ENCODE measurements at regions not wholly inside any gene's neighbourhood (a gene's known extent, or its start where the extent isn't known, plus 50 kb on each side); places are given as distances from the start of the nearest gene placed in this dataset.

DNA sequence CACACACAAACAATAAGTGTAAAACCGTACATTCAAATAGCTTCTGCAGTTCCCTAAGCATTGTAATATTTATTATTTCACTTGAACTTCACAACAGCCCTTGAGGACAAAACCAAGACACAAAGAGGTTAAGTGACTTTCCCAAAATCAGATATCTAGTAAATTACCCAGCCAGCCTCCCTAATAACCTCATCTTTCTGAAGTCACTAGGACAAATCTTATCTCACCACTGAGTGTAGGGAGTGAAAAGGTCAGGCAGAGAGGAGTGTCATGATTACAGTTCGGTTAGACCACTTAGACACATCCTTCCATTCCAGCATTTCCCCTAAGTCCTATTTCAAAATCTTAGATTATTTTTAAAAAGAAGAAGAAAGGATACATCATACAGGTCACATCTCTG, 377.3 kb upstream of the NFIA start:
- no peak for TF ChIP-seq HDAC2 (IDR thresholded peaks at IDR 0.05; ENCODE audit: borderline replicate concordance in 1 of 2, low read depth in 2 of 2, low read length in 2 of 2)
- no peak for TF ChIP-seq NRF1 (IDR thresholded peaks at IDR 0.05; ENCODE audit: low read depth, low read length)
- no peak for TF ChIP-seq EP300 (IDR thresholded peaks at IDR 0.05; ENCODE audit: borderline replicate concordance in 1 of 2, low read depth in 2 of 2, low read length in 2 of 2)
- TF ChIP-seq, protein P1, sequence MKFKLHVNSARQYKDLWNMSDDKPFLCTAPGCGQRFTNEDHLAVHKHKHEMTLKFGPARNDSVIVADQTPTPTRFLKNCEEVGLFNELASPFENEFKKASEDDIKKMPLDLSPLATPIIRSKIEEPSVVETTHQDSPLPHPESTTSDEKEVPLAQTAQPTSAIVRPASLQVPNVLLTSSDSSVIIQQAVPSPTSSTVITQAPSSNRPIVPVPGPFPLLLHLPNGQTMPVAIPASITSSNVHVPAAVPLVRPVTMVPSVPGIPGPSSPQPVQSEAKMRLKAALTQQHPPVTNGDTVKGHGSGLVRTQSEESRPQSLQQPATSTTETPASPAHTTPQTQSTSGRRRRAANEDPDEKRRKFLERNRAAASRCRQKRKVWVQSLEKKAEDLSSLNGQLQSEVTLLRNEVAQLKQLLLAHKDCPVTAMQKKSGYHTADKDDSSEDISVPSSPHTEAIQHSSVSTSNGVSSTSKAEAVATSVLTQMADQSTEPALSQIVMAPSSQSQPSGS (IDR thresholded peaks at IDR 0.05; ENCODE audit: low read length): no peak
- no peak for TF ChIP-seq MAX (IDR thresholded peaks at IDR 0.05)
- TF ChIP-seq TAF1 (IDR thresholded peaks at IDR 0.05; ENCODE audit: low read depth, low read length): no peak
- no peak for TF ChIP-seq KDM1A (IDR thresholded peaks at IDR 0.05; ENCODE audit: borderline replicate concordance, low read length)
- no peak for TF ChIP-seq EZH2 (IDR thresholded peaks at IDR 0.05; ENCODE audit: low read depth, low read length, severe bottlenecking)
- no peak for TF ChIP-seq CTCF (IDR thresholded peaks at IDR 0.05; ENCODE audit: control extremely low read depth in 1 of 3, insufficient read depth in 1 of 3, low read depth in 1 of 3, low read length in 3 of 3)
- no peak for TF ChIP-seq POLR2A (IDR thresholded peaks at IDR 0.05; ENCODE audit: control extremely low read depth in 1 of 2, low read depth in 2 of 2, low read length in 2 of 2)
- TF ChIP-seq ZNF274 (IDR thresholded peaks at IDR 0.05; ENCODE audit: borderline replicate concordance, extremely low read depth, low read length): no peak
- no peak for TF ChIP-seq SP1 (IDR thresholded peaks at IDR 0.05; ENCODE audit: low read depth, low read length)
- no peak for TF ChIP-seq RAD21 (IDR thresholded peaks at IDR 0.05 in 1 of 2, conservative IDR thresholded peaks at IDR 0.05 in 1 of 2; ENCODE audit: low read depth in 2 of 2, low read length in 2 of 2)
